Stimulated activated CD4-positive, alpha-beta T cell treated with anti-CD3 and anti-CD28 coated beads, Interleukin-4, amount 100 ng/mL, for 24 hours (primary cell): ENCODE measurements at regions not wholly inside any gene's neighbourhood (a gene's known extent, or its start where the extent isn't known, plus 50 kb on each side); places are given as distances from the start of the nearest gene placed in this dataset.

Experiments used
- DNase-seq: peaks from one replicate; pipeline ENCODE4 v3.0.0-alpha.2; 2020

DNA sequence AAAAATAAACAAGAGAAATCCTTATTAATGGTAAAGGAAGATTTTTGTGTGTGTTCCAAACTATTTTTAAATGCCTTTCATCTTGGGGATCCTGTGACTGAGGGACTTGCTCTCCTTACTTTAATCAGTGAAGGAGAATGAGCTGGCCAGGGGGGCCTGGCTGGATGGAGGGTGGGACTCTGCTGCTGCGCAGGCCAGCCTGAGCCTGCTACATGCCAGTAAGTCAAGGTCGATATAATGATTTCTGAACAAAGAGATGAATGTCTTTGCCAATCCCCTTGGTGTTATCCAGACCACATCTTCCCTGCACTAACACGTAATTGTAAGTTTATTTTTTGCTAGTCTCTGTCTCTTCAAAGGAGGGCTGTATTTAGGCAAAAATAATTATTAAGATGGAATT is 1679.2 kb upstream of the TENM3 start:
- DNase-seq = no peak

DNA sequence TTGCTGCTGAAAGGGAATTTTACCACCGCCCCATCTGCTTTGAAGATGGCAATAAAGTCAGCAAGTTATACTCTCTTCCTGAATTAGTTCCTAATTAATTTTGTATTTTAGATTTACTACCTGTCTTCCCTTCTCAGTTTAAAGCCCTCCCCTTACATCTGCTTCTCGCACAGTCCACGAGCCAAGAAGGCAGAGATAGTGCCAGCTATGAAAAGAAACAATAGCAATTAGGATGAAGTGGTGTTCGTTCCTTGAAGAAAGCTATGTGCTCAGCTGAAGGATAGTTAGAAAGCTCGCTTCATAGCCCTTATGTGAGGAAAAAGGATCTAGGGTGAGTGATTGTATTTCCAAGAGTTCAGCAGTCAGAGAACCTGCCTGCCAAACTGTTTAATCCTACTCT is 1678.8 kb upstream of the TENM3 start:
- no peak for DNase-seq

DNA sequence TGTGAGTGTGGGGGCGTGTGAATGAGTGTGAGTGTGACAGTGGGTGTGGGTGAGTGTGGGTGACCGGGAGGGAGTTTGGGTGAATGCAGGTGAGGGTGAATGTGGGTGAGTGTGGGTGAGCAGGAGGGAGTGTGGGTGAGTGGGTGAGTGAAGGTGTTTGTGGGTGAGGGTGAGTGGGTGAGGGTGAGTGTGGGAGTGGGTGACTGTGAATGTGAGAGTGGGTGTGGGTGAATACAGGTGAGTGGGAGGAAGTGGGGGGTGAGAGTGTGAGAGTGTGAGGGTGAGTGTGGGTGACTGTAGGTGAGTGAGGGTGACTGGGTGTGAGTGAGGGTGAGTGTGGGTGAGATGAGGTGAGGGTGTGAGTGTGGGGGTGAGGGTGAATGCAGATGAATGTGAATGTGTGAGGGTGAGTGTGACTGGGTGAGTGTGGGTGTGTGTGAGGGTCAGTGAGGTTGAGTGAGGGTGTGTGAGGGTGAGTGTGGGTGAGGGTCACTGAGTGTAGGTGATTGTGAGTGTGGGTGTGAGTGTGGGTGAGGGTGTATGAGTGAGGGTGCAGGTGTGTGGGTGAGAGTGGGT is 1677.3 kb upstream of the TENM3 start:
- DNase-seq = no peak

DNA sequence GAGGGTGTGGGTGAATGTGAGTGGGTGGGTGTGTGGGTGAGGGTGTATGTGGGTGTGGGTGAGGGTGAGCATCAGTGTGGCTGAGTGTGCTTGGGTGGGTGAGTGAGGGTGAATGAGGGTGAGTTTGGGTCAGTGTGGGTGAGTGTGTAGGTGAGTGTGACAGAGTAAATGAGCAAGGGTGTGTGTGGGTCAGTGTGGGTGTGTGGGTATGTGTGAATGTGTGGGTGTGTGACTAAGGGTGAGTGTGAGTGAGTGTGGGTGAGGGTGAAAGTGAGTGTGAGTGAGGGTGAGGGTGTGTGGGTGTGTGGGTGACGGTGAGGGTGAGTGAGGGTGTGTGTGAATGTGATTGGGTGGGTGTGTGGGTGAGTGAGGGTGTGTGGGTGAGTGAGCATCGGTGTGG is 1676.7 kb upstream of the TENM3 start:
- DNase-seq = no peak

DNA sequence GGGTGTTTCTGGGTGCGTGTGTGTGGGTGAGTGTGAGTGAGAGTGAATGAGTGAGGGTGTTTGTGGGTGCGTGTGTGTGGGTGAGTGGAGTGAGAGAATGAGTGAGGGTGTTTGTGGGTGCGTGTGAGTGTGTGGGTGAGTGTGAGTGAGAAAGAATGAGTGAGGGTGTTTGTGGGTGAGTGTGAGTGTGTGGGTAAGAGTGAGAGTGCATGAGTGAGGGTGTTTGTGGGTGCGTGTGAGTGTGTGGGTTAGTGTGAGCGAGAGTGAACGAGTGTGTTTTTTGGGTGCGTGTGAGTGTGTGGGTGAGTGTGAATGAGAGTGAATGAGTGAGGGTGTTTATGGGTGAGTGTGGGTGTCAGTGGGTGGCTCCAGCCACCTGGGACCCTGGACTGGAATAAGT is 1676.1 kb upstream of the TENM3 start:
- no peak for DNase-seq

DNA sequence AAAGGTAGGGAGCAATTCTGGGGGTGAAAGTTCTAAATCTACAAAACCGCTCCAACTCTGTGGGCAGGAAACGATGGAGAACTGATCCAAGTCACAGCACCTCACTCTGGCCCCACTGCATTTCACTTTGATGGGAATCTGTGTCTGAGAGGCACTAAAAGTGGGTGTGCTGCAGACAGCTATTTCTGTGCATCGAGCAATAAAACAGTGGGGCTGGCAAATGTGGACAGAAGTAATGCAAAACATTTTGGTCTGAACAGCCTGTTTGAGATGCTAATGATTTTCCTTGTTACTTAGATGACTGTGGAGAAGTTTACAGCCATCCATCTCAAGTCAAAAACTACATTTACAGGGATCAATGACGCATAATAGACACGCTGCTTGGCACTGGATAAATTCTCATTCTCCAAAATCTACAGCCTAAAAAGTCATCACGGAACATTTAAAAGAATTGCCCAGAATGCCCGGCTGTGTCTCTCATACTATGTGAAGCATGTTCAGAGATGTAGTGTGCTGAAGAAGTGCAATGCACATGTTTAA is 1671.6 kb upstream of the TENM3 start:
- DNase-seq = no peak

DNA sequence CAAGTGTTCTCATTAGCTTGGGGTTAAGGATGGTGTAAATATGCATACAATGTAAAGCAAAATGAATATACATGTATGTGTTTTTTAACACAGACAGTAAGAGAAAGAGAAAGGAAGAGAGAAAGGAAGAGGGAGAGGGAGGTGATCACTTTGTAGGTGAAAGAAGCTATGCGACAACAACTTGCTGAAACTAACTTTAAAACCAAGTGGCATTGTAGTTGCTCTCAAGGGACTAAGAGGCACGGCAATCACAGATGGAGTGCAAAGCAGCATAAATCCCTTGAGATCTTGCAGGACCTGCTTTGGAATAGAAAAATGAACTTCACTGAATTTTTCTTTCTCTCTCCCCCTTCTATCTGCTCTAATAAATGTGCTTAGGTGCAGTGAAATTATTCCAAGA is 1665.0 kb upstream of the TENM3 start:
- DNase-seq = no peak

DNA sequence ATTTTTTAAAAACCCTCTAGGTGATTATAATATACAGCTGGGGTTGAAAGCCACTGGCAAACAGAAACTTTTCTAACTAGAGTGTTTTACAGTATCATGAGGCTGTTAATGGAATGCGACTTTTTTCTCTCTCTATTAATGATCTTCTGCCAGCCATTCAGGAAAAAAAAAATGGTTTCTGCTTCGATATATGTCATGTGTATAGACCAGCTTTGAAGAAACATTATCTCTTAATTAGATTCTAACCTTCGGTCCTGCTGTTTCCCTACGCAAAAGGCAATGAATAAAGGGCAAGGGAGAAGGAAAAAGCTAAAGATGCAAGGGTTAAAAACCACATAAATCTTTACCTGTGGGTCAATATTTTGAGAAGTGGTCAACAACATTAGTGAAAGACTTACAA is 1662.1 kb upstream of the TENM3 start:
- DNase-seq = no peak

DNA sequence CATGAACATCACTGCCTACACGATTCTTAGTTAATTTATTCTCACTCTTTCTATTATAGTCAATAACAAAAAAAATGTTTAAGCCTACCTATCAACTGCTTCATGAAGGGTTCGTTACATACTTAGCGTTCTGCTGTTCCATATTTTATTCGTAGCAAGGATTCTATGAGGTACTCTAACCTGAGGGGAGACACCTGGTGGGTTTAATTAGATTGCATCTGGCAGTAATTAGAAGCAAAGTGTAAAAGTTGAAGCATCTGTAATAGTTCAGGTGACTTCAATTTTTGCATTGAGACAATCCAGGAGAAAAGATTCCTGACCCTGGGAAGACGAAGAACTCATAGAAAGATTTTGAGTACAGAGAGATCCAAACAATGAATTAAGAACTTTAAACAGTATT is 1655.8 kb upstream of the TENM3 start:
- DNase-seq = no peak

DNA sequence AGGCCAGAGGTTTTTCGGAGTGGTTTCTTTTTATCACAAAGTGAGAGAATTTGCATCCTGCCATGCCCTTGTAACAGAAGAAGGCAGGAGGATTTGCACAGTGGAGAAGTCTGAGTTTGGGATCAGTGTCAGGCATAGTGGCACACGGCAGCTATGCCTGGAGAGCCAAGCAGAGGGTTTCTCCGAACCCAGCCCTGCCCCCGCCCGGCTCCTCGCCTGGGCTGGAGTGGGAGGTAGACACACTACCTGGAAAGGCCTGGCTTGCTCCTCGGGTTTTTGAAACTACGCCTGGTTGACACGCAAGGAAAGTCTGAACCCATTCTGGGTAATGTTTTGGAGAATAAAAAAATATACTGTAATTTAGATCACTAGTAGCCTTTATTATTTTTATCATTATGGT is 1653.6 kb upstream of the TENM3 start:
- DNase-seq = no peak

DNA sequence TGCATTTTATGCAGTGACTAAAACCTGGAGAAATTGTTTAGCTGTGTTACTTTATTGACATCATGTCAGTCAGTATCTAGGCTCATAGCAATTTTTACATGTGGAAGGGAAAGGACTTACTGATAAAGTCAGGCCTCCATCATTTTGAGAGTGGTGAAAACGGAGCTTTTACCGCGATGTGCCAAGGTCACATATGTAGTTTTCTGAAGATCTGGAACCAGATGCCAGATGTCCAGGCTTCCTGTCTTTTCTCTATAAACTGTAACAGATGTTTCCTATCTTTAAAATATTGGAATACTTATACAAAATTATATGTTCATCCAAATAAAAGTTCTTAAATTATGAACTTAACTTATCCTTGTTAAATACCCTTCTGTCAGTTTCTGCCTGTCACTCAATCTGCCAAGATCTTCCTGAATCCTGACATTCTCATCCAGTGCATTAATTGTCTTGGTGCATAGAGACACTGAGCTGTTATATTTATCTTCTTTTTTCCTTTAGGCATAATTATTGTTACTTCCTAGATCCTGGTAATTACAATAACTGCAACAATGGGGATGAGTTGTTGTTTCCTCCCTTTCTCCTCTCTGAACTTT is 1646.2 kb upstream of the TENM3 start:
- no peak for DNase-seq

DNA sequence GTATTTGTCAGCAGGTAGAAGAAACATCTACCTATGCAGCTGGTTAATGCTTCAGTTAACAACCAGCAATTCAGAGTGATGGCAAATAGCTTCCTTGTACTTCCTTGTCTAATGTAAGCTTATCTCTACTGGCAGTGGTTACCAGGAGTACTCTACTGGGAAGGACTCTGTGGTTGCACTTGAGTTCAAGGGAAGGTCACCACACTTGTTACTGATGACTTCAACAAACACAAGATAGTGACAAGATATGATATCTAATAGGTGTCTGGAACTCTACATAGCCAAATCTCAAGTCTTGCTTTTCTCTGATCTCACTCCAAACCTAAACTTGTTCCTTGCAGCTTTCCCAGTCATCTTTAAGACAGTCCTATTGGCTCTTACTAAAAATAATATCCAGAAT is 1644.9 kb upstream of the TENM3 start:
- no peak for DNase-seq

DNA sequence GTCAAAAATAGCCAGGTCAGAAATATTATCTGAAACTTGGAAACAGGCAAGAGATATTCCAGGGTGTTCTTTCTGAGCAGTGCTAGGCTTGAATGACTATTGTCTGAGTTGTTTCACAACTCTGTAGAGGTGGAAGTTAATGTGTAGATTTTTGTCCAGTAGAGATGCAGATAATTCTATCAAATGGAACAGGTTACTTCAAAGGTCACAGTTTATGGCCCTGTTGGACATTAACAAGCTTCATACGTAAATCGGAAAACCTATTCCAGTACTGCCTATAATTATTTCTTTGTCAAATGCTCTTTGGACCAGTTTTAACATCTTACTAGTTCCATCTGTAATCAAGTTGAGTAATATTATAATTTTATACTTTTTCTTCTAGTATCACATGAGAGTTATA is 1639.4 kb upstream of the TENM3 start:
- no peak for DNase-seq

DNA sequence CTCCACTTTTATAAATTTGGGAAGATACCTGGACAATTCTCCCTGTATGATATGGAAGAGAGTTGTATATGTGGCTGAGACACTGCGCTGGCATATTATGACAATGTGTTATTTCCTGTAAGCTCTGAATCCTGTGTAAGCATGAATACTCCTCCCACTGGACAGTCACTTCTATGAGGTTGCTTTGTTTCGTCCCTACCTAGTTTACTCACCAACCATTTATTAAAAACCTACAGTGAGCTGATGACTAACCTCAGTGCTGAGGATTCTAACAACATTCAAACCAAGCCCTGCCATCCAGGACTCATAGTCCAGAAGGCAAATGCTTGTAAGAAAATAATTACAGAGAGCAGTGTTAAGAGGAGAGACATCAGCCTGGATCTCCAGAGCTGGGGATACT is 1632.9 kb upstream of the TENM3 start:
- DNase-seq = no peak

DNA sequence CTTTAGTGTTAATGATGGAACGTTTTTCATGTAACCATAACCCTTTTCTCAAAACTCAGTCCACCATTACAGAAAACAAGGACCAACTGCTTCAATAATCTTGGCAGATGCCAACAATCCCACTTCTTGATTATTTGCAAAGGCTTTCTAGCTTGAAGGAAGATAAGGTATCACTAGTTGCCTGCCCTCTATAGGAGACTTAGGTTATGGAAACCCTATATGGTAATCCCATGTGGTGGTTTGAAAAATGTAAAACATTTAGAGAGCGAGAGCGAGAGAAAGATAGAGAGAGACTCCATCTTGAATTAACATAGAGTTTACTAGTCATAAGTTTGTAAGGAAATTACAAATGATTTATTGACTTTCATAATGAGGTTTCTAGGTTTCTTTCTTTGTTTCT is 1627.5 kb upstream of the TENM3 start:
- no peak for DNase-seq

DNA sequence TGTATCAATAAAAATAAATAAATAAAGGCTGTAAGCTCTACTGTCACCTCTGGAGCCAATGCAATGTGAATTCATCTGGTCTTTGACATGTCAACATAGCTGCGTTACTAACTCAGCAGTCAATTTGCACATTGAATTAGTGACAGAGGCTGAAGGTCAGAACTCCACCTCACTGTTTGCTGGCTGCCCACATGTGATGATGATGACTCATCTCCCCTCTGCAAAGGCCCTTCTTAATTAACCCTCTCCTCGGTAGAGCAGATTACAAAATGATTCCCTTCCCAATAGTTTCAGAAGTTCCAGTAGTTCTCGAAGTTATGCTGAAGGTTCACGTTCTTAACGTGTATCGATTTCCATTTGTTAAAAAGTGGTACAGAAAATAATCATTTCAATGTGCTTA is 1626.0 kb upstream of the TENM3 start:
- DNase-seq = no peak

DNA sequence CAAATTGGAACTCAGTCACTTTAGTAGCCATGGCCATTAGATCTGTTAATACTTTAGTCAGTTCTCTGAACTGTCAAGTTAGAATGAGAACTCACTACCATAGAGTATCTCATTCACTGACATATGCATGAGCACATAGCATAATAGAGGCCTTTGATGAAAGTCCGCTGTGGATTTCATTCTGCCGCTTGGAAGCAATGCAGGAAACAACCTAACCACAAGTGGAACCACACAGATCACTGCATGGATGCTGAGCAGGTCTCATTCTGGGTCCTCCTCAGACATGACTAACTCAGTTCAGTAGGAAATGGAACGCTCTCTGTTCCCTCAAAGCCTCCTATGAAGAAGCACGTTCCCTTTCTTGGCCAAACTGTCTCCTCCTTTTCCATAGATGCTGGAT is 1624.8 kb upstream of the TENM3 start:
- no peak for DNase-seq

DNA sequence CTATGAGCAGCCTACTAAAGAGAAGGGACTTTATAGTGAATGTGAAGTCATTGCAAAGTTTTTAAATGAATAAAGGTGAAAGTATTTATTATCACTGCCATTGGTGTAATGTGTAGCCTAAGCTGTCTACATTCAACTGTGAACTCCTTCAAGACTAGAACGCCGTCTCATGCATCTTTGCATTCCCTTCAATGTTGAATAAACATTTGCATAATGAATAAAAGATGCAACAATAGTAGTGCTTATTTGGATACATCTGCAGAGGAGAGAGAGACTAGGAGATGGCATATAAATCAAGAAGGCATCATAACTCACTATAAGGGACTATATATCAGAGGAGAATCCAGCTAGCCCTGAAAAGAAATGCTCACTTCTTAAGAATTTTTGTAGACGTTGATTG is 1623.8 kb upstream of the TENM3 start:
- no peak for DNase-seq

DNA sequence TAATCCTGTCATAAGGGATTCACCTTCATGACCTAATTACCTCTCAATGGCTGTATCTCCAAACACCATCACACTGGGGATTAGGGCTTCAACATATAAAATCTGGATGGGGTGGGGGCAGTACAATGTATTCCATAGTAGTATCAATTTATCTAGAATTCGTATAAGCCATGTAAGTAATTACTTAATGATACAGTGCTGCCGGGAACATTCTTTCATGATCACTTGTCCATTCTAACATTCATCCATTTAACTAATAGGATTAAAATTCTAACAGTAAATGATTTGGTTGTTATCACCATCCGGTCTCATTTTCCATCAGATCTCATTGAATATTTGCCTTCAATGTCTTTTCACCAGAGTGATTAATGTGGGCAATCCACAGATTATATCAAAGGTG is 1620.9 kb upstream of the TENM3 start:
- DNase-seq = no peak

DNA sequence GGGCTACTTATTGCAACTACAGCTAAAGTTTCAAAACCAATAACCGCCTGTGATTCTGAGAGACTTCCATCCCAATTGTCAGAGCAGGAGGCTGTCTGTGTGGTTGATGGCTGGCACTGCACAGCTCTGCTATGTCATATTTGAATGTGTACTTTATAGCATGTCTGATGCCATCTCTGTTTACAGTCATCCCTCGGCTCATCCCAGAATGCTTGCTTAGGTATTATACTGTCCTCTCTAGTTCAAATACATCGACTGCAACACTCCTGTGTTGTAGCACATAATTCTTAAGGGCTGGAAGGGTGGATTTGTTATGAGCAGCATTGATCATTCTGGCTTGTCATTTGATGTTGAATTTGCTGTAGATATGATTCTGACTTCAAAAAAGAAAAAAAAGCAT is 1617.5 kb upstream of the TENM3 start:
- DNase-seq = no peak

DNA sequence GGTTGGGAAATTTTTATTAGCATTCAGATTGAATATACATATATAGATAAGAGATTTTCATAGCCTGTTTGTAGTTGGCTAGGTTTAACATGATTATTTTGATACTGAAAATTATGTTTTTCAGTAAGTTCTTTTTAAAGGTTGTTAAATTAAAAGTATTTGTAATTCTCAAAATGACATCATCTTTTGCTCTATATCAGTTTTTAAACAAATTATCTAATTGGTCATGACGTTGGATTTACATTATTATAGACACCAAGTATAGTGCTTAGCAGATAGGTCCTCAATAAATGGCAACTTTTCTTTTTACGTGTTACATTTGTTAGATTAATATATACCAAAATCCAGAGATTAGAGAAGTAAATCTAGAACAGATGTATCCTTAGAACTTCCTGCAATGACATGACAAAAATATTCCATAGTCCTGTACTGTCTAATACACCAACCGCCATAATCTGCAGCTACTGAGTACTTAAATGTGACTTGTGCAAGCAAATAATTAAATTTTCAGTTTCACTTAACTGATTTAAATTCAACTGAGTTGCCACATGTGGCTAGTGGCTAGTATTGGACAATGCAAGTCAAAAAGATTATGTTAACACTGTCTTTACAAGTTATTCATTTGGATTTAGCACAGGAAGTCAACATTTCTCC is 1613.1 kb upstream of the TENM3 start:
- DNase-seq = no peak

DNA sequence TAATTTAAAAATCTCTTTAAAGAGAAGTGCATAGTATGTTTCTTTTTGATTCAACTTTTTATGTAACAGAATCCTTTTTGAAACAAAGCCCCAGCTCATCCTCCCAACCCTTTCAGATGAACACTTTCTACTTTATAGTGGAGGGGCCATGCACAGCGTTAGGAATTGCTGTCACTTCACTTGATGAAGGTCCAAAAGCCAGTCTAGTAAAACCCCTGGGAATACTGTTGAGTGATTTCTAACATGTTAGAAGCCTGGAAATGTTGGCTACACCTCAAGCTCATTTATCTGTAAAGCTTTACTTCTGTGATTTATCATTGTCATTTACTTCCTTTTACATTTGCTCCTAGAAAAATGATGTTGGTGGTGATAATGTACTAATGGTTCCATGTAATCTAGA is 1608.9 kb upstream of the TENM3 start:
- DNase-seq = no peak

DNA sequence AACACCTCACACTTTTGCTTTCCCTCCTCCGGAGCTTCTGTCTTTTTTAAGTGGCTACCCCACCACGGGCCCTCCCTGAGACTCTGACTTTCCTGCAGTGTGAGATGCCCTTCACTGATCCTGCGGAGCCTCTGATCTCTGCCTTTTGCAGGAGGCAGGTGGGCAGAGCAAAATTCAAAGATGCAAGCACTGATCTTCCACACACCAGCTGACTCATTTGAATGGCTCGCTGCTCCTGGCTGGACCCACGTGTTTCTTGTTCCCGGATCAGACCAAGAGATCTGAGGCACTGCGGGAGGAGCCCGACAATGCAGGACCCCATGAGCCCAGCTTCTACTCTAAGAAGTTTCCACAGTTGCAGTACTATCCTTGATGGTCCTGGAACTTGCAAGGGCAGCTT is 1607.9 kb upstream of the TENM3 start:
- DNase-seq = no peak

DNA sequence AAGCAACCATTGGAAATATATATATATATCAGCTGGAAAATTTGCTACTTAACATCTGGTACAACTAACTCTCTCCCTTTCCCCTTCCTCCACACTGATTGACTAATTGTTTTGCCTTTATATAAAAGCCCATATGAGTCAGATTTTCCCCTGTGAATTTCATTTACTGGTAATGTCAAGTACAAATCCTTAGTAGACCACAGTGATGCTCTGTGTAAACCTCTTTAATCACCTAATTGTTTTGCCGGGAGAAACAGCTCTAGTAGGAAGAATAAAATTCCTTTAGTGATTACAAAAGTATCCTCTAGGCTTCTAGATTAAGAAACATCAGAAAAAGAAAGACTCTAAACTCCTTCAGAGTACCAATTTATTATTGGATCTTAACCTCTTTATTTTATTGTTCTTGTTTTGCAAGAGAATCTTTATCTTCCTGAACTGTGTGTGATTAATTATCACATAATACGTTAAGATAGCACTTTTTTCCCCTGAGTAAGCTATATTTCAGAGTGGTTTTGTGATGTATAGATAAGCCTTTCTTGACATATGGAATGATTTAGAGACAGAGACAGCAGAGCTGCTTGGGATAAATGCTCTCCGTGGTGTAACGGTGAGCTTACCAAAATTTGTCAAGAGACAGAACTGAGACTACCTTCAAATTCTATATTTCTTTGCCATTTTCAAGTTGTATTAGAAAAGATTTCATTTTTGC is 1606.4 kb upstream of the TENM3 start:
- no peak for DNase-seq
